Esophagus squamous epithelium (tissue), 4 donors: ENCODE measurements at regions not wholly inside any gene's neighbourhood (a gene's known extent, or its start where the extent isn't known, plus 50 kb on each side); places are given as distances from the start of the nearest gene placed in this dataset.

Experiments used
- POLR2A ChIP-seq, 4 donors: fragments of 450-650 bp; IDR thresholded peaks; one replicate each; pipeline ENCODE4 v1.6.1; 2017; ENCODE audit warnings: antibody characterized with exemption in 4 of 4, mild to moderate bottlenecking in 4 of 4, moderate library complexity in 3 of 4
- TF ChIP-seq, protein P1 (sequence below), 6 experiments: fragments of 450-650 bp in 4 of 6; fragments of 200-600 bp in 2 of 6; sonication (generic) in 2 of 6; IDR thresholded peaks; one replicate each; pipeline ENCODE4 v1.5.1; 2016 to 2019; ENCODE audit warnings: antibody characterized with exemption in 6 of 6, mild to moderate bottlenecking in 4 of 6, moderate library complexity in 4 of 6

DNA sequence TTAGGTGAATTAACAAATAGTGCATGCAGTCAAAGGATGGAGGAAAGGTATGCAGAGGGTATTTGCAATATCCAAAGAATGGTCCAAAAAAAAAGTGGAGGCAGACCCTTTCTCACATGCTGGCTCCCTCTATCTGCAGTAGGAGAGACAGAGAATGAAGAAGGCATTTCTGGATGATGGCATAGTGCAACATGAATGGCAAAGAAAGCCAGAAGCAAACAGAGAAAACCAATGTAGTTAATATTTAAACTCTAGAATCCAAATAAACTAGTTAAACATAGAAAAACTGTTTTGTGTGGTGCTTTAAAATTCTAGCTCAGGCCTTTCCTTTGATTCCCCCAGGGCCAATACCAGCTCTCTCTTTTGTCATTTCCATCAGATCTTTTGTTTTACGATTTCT is 403.1 kb upstream of the WWC1 start:
- TF ChIP-seq, protein P1, sequence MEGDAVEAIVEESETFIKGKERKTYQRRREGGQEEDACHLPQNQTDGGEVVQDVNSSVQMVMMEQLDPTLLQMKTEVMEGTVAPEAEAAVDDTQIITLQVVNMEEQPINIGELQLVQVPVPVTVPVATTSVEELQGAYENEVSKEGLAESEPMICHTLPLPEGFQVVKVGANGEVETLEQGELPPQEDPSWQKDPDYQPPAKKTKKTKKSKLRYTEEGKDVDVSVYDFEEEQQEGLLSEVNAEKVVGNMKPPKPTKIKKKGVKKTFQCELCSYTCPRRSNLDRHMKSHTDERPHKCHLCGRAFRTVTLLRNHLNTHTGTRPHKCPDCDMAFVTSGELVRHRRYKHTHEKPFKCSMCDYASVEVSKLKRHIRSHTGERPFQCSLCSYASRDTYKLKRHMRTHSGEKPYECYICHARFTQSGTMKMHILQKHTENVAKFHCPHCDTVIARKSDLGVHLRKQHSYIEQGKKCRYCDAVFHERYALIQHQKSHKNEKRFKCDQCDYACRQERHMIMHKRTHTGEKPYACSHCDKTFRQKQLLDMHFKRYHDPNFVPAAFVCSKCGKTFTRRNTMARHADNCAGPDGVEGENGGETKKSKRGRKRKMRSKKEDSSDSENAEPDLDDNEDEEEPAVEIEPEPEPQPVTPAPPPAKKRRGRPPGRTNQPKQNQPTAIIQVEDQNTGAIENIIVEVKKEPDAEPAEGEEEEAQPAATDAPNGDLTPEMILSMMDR (IDR thresholded peaks at IDR 0.05) = no peak
- no peak for TF ChIP-seq POLR2A (IDR thresholded peaks at IDR 0.05)
